GM20000 (cell line): ENCODE measurements at regions not wholly inside any gene's neighbourhood (a gene's known extent, or its start where the extent isn't known, plus 50 kb on each side); places are given as distances from the start of the nearest gene placed in this dataset.

Experiments
- DNase-seq: peaks from one replicate; pipeline ENCODE4 v3.0.0; 2012; ENCODE audit warnings: low spot score
- CTCF ChIP-seq: IDR thresholded peaks from 2 replicates; pipeline ENCODE4 v1.5.1; 2012; ENCODE audit warnings: mild to moderate bottlenecking, control low read depth; ENCODE audit errors: extremely low read depth, missing control alignments

GRCh38 chr5:18321262-18321942 lies 687.1 kb downstream of the TAF11L14 start:
- no peak for DNase-seq
- no peak for TF ChIP-seq CTCF

DNA sequence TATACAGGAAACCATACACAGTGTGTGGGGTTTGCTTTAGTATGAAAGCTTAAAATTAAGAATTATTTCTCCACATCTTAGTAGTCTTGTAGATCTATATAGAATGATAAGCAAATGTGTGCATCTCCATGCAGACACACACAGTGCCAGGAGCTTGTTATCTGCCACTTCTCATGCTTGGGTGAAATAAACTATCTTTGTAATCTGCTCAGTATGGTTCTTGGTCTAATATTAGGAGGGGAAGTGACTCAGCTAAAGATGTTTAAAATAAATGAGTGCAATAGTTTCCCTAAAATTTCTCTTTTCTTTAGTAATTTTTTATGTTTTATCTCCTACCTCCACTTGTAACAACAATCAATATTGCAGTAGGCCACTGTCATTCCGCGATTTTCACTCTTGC lies 689.6 kb downstream of the TAF11L14 start:
- TF ChIP-seq CTCF: no peak
- no peak for DNase-seq

DNA sequence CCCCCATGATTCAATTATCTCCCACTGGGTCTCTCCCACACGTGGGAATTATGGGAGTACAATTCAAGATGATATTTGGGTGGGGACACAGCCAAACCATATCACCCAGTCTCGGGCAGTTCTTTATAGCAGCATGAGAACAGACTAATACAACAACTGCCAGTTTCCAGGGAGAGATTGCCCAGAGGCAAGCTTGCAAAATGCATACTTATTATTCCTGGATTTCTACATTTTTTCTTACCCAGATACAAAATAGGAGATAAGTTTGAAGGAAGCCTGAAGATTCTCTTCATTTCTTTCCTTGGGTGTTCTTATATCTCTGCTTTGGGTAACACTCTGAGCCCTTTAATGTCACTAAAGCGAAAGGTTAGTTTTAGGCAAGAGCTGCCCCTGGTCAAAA lies 691.2 kb downstream of the TAF11L14 start:
- no peak for TF ChIP-seq CTCF
- no peak for DNase-seq

DNA sequence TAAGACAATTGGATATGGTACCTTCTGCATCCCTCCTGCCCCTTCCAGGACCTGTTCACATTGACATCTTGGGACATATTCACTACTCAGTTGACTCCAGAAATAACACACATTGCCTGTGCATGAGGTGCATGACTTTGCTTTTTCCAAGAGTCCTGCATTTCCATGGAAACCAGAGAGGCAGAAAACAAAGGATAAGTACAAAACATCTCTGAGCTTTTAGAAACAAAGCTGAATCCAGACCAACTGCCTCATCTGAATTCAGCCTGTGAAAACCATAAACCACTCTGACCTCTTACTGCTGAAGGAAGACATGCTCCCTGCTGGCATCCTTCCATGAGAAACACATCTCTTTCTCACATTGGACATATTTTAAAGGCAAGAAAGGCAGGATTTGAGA lies 695.1 kb downstream of the TAF11L14 start:
- no peak for TF ChIP-seq CTCF
- DNase-seq: no peak

GRCh38 chr5:18333841-18334240 lies 699.6 kb downstream of the TAF11L14 start:
- TF ChIP-seq CTCF: no peak
- no peak for DNase-seq

DNA sequence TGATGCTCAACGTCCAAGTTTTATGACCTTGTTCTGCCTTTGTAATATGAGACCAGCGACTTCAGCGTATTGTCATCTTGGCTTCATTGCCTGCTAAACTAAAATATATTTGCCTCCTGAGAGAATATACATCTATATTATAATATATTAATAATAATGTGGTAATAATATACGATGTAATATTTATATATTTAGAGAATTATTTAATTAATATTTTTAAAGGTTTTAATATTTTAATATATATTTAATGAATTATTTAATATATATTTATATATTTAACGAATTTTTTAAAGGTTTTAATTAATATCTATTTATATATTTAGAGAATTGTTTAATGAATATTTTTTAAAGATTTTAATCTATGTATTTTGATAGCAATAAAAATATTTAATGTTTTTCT lies 700.7 kb downstream of the TAF11L14 start:
- DNase-seq: no peak
- no peak for TF ChIP-seq CTCF

DNA sequence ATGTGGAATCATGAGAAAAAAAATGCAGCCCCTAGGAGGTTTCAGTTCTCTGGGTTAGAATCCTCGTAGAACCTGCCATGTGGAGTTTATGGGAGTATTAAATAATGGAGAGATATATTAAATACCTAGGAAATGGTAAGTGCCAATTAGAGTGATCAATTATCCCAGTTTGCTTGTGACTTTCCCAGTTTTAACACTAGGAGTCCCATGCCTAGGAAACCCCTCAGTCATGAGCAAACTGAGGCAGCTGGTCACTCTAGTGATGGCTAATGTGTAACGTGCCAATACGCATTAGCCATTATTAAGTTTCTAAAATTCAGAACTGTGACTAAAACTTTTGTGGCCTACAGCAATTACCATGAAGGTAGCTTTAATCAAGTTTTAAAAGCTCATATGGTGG lies 720.6 kb downstream of the TAF11L14 start:
- DNase-seq: no peak
- TF ChIP-seq CTCF: no peak
